Fibroblast of villous mesenchyme (primary cell): ENCODE measurements at regions not wholly inside any gene's neighbourhood (a gene's known extent, or its start where the extent isn't known, plus 50 kb on each side); places are given as distances from the start of the nearest gene placed in this dataset.

Experiments used
- DNase-seq: peaks from one replicate; pipeline ENCODE4 v3.0.0-alpha.2; 2010; ENCODE audit warnings: low read depth
- H3K4me3 ChIP-seq: 2 replicates; pipeline ENCODE4 v1.5.1; 2011; ENCODE audit warnings: low read depth, mild to moderate bottlenecking, low read length
- TF ChIP-seq, protein P1 (sequence below): IDR thresholded peaks from 2 replicates; pipeline ENCODE4 v1.5.1; 2012; ENCODE audit warnings: low read depth, mild to moderate bottlenecking, low read length; ENCODE audit not compliant: insufficient read depth

DNA sequence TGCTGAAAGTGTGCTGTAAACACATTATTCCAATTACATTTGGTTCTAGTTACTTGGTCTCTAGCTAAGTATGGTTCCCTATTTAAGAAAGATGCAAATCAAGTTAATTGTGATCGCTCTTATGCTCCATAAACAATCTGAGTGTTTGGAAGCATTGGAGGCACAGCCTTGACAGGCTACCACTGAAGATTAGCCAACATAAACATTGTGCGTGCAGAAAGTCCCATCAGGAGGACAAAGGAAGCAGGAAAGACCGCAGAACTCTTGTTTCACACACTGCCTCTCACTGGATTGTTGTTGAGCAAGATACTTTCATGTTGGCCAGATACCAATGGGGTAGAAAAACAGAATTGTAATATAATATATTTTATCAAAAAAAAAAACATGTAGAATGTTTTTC, 814.4 kb downstream of the EFNB2 start:
- no peak overlapping the region for H3K4me3 ChIP-seq
- TF ChIP-seq, protein P1, sequence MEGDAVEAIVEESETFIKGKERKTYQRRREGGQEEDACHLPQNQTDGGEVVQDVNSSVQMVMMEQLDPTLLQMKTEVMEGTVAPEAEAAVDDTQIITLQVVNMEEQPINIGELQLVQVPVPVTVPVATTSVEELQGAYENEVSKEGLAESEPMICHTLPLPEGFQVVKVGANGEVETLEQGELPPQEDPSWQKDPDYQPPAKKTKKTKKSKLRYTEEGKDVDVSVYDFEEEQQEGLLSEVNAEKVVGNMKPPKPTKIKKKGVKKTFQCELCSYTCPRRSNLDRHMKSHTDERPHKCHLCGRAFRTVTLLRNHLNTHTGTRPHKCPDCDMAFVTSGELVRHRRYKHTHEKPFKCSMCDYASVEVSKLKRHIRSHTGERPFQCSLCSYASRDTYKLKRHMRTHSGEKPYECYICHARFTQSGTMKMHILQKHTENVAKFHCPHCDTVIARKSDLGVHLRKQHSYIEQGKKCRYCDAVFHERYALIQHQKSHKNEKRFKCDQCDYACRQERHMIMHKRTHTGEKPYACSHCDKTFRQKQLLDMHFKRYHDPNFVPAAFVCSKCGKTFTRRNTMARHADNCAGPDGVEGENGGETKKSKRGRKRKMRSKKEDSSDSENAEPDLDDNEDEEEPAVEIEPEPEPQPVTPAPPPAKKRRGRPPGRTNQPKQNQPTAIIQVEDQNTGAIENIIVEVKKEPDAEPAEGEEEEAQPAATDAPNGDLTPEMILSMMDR: no peak
- DNase-seq: peak; percentile 2

DNA sequence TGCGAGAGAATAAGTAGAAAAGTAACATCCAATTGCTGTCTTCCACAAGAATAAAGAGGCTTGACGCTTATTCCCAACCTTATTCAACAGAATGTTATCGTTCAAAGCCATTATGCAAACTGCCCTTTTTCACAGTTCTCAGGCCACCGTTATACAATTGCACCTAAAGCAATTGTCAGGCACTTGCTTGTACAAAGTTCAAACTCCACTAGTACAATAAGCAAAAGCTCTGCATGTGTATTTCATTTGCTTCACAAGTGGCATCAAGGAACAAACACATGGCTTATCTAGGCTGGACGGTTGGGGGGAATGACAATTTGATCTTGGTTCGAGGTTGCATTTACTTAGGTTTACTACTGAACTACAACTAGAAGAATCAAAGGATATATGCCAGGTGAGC, 815.6 kb downstream of the EFNB2 start:
- TF ChIP-seq, protein P1: no peak
- no peak for DNase-seq

DNA sequence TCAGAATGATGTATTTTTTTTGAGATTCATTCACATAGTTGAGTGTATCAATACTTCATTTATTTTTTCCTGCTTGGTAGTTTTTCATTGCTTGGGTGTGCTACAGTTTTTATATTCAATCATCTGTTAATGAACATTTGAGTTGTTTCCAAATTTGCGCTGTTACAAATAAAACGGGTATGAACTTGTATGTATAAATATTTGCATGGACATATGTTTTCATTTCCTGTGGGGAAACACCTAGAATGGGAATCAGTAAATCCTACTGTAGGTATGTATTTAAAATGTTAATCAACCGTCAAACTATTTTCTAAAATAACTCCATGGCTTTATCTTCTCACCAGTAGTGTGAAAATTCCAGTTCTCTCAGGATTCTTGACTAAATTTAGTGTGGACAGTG, 826.3 kb downstream of the EFNB2 start:
- TF ChIP-seq, protein P1: no peak
- H3K4me3 ChIP-seq: no peak overlapping the region
- no peak for DNase-seq

More for the DNA sequence above, 815.6 kb downstream of the EFNB2 start:
- H3K4me3 ChIP-seq: no peak overlapping the region

DNA sequence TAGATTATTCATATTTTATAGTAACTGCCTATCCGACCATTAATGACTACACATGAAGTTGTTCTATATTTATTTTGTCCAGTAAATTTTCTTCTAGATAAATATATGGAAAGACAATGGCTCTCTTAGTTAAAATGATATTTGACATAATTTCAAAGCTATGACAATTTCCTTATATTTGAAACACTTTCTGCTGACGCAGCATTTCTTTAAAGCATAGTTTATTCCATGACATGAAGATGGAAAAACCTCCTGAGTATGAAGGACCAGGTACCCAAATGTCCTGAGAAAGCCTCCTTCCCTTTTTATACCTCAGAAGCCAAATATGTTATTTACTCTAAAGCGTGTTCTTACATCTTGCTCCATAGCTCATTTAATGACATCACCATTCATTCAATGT, 831.6 kb downstream of the EFNB2 start:
- no peak overlapping the region for H3K4me3 ChIP-seq
- TF ChIP-seq, protein P1: no peak
- no peak for DNase-seq

DNA sequence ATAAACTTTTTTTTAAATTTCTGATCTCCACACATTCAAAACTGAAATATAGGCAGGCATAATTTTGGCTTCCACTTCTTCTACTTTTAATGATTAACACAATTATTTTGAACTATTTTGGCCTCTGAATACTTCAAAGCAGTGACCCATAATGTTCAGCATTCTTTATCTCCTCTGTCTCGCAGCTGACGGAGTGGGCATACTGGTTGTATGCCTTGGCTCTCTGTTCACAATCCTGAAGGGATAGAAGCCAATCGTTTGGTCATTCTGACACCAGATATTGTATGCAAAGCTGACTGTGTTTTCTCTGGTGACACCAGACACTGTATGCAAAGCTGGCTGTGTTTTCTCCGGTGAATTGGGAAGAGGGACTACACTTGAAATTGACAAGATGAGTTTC, 833.0 kb downstream of the EFNB2 start:
- no peak overlapping the region for H3K4me3 ChIP-seq
- TF ChIP-seq, protein P1: no peak
- DNase-seq: no peak

DNA sequence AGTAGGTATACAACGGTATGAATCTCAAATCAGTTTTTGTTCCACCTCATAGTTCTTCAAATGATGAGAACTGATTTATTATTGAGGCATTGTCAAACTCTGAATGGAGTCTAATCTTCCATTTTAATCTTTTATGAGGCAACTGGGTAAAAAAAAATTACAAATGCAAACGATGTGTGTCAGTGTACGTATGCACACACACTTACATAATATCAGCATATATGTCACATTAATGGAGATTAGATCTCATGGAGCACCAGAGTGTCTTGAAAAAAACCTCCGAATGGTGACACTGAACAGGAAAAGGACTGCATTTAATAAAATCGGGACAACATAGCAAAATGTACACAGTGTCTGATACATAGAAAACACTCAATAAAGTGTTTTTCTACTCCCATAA, 842.7 kb downstream of the EFNB2 start:
- TF ChIP-seq, protein P1: no peak
- H3K4me3 ChIP-seq: no peak overlapping the region
- no peak for DNase-seq

DNA sequence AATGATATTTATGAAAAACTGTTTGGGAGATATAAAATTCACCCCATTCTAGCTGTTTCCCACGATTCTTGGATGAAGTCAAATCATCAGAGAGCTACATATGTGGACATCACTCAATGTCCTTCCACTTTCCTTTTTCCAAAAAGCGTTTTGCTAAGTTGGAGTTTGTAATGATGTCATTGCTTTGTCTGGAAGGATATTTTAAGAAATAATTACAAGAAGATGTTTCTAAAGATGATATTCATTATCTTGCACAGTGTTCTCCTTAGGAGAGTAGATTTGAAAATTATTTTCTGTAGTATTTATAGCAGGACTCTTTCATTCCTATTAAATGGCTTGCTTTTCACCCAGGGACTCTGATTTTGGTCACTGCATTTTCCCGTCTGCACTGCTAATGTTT, 851.2 kb downstream of the EFNB2 start:
- no peak for DNase-seq
- TF ChIP-seq, protein P1: no peak
- H3K4me3 ChIP-seq: no peak overlapping the region
